Vagina (tissue), 2 donors: ENCODE measurements at regions not wholly inside any gene's neighbourhood (a gene's known extent, or its start where the extent isn't known, plus 50 kb on each side); places are given as distances from the start of the nearest gene placed in this dataset.

Source experiments
- DNase-seq, 2 donors: peaks; one replicate each; pipeline ENCODE4 v3.0.0-alpha.2; 2017; ENCODE audit errors: extremely low spot score in 2 of 2
- H3K27ac ChIP-seq: fragments of 200-600 bp; sonication (generic); one replicate; pipeline ENCODE4 v1.5.1; 2019
- H3K27me3 ChIP-seq: fragments of 200-600 bp; sonication (generic); one replicate; pipeline ENCODE4 v1.5.1; 2019
- H3K36me3 ChIP-seq, 2 donors: fragments of 200-600 bp; sonication (generic); one replicate each; pipeline ENCODE4 v1.5.1; 2017 to 2019
- H3K4me1 ChIP-seq: fragments of 200-600 bp; sonication (generic); one replicate; pipeline ENCODE4 v1.5.1; 2019
- H3K4me3 ChIP-seq, 2 donors: fragments of 200-600 bp; sonication (generic); 1 replicate in 1 of 2; 2 replicates in 1 of 2; pipeline ENCODE4 v1.5.1; 2016 to 2019
- H3K9me3 ChIP-seq: fragments of 200-600 bp; sonication (generic); one replicate; pipeline ENCODE4 v1.5.1; 2019
- CTCF ChIP-seq, 3 experiments: fragments of 450-650 bp in 2 of 3; fragments of 200-600 bp in 1 of 3; sonication (generic) in 1 of 3; IDR thresholded peaks; one replicate each; pipeline ENCODE4 v1.5.1; 2017 to 2019; ENCODE audit warnings: antibody characterized with exemption in 3 of 3, mild to moderate bottlenecking in 2 of 3, moderate library complexity in 2 of 3
- POLR2A ChIP-seq, 2 donors: fragments of 450-650 bp; IDR thresholded peaks; one replicate each; pipeline ENCODE4 v1.6.1; 2017; ENCODE audit warnings: antibody characterized with exemption in 2 of 2, mild to moderate bottlenecking in 2 of 2, moderate library complexity in 2 of 2
- POLR2AphosphoS5 ChIP-seq, 2 donors: sonication (generic); formaldehyde crosslinking; IDR thresholded peaks; one replicate each; pipeline ENCODE4 v1.9.0; 2017; ENCODE audit warnings: antibody characterized with exemption in 2 of 2, mild to moderate bottlenecking in 2 of 2, low read depth in 1 of 2; ENCODE audit not compliant: insufficient read depth in 1 of 2
- intact Hi-C: fragments of 100-400 bp; cut with DNase I; formaldehyde crosslinking; loops from one replicate; pipeline ENCODE4 v1.15.1; 2023

GRCh38 chr3:107283948-107284347 is 93.3 kb upstream of the CCDC54 start:
- TF ChIP-seq CTCF (IDR thresholded peaks at IDR 0.05): no peak
- no peak for TF ChIP-seq POLR2A (IDR thresholded peaks at IDR 0.05)
- no peak for TF ChIP-seq POLR2AphosphoS5 (IDR thresholded peaks at IDR 0.05; ENCODE audit: insufficient read depth in 1 of 2, low read depth in 1 of 2)
- no peaks in the 10 kb centered on the region for H3K4me1 ChIP-seq
- H3K27ac ChIP-seq: no peak overlapping the region
- intact Hi-C loops: no loop called here
- H3K9me3 ChIP-seq: no peaks in the 10 kb centered on the region
- no peaks in the 10 kb centered on the region for H3K27me3 ChIP-seq
- H3K36me3 ChIP-seq: no peaks in the 10 kb centered on the region
- no peak overlapping the region for H3K4me3 ChIP-seq
- DNase-seq: no peak

- Histone ChIP-seq H3K27me3 (no peaks in the 10 kb centered on the region), H3K4me1 (no peaks in the 10 kb centered on the region), H3K27ac (no peak overlapping the region), H3K36me3 (no peaks in the 10 kb centered on the region), H3K4me3 (no peak overlapping the region), H3K9me3 (no peaks in the 10 kb centered on the region)
- TF ChIP-seq POLR2AphosphoS5 (IDR thresholded peaks at IDR 0.05; ENCODE audit: insufficient read depth in 1 of 2, low read depth in 1 of 2) (no peak), CTCF (IDR thresholded peaks at IDR 0.05) (no peak), POLR2A (IDR thresholded peaks at IDR 0.05) (no peak)
- intact Hi-C loops: no loop called here
- DNase-seq: no peak
Observed at GRCh38 chr3:107284612-107285011, 92.6 kb upstream of the CCDC54 start.

GRCh38 chr3:107285197-107285596 is 92.0 kb upstream of the CCDC54 start:
- Histone ChIP-seq H3K36me3 (no peaks in the 10 kb centered on the region), H3K4me3 (no peak overlapping the region), H3K9me3 (no peaks in the 10 kb centered on the region), H3K27ac (no peak overlapping the region), H3K27me3 (no peaks in the 10 kb centered on the region), H3K4me1 (no peaks in the 10 kb centered on the region)
- no peak for DNase-seq
- intact Hi-C loops: no loop called here
- TF ChIP-seq CTCF (IDR thresholded peaks at IDR 0.05) (no peak), POLR2A (IDR thresholded peaks at IDR 0.05) (no peak), POLR2AphosphoS5 (IDR thresholded peaks at IDR 0.05; ENCODE audit: insufficient read depth in 1 of 2, low read depth in 1 of 2) (no peak)

- Histone ChIP-seq H3K4me3 (no peak overlapping the region), H3K36me3 (no peaks in the 10 kb centered on the region), H3K4me1 (no peaks in the 10 kb centered on the region), H3K27ac (no peak overlapping the region), H3K27me3 (no peaks in the 10 kb centered on the region), H3K9me3 (no peaks in the 10 kb centered on the region)
- intact Hi-C loops: no loop called here
- no peak for DNase-seq
- TF ChIP-seq CTCF (IDR thresholded peaks at IDR 0.05): no peak
Observed at GRCh38 chr3:107289354-107289753, 87.9 kb upstream of the CCDC54 start.

GRCh38 chr3:107294117-107294516 is 83.1 kb upstream of the CCDC54 start:
- no peaks in the 10 kb centered on the region for H3K9me3 ChIP-seq
- TF ChIP-seq CTCF (IDR thresholded peaks at IDR 0.05) (no peak), POLR2A (IDR thresholded peaks at IDR 0.05) (no peak), POLR2AphosphoS5 (IDR thresholded peaks at IDR 0.05; ENCODE audit: insufficient read depth in 1 of 2, low read depth in 1 of 2) (no peak)
- H3K4me1 ChIP-seq: no peaks in the 10 kb centered on the region
- H3K27me3 ChIP-seq: no peaks in the 10 kb centered on the region
- no peak overlapping the region for H3K4me3 ChIP-seq
- no peak overlapping the region for H3K27ac ChIP-seq
- intact Hi-C loops: no loop called here
- DNase-seq: no peak
- no peaks in the 10 kb centered on the region for H3K36me3 ChIP-seq
